GM21381 (cell line): ENCODE measurements at regions not wholly inside any gene's neighbourhood (a gene's known extent, or its start where the extent isn't known, plus 50 kb on each side); places are given as distances from the start of the nearest gene placed in this dataset.
"Not testable (repeated sequence)": the region's sequence is repeated elsewhere in the genome, so short reads cannot be mapped to it uniquely, and the experiment has no call there.

ENCODE experiments used
- ATAC-seq: cut with Tn5 transposase; IDR thresholded peaks from one replicate; pipeline ENCODE4 v1.9.1; 2021; ENCODE audit warnings: mild to moderate bottlenecking, moderate library complexity; ENCODE audit not compliant: unreplicated experiment

DNA sequence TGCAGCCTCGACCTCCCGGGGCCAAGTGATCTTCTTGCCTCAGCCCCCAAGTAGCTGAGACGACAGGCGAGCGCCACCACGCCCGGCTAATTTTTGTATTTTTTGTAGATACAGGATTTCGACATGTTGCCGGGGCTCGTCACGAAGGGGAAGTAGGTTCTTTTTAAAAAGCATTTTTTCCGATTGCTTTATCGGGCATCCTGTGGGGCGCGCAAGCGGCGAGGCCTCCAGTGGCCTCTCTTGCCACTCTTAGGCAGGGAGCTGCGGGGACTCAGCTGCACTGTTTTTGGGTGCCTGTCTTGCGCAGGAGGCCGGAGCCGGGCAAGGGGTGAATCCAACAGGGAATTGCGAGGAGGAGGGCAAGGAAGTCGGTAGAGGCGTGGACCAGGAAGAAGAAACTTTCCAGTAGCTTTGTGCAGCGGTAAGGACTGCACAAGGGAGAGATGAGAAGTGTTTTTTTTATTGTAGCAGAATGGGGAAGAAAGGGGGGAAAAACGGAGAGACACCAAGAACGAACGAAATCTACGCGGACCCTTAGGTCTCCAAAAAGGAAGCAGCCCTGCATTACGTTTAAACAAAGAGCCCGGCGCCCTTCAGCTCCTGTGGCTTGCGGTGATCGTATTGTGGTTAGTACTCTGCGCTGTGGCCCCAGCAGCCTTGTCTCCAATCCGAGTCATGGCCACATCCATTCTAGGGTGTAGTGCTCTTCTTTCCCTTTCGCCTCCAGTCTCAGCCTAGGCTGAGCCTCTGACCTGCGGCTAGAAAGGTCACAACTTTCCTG, 164.8 kb downstream of the PPIAL4G start:
- peak; percentile 65 for ATAC-seq

DNA sequence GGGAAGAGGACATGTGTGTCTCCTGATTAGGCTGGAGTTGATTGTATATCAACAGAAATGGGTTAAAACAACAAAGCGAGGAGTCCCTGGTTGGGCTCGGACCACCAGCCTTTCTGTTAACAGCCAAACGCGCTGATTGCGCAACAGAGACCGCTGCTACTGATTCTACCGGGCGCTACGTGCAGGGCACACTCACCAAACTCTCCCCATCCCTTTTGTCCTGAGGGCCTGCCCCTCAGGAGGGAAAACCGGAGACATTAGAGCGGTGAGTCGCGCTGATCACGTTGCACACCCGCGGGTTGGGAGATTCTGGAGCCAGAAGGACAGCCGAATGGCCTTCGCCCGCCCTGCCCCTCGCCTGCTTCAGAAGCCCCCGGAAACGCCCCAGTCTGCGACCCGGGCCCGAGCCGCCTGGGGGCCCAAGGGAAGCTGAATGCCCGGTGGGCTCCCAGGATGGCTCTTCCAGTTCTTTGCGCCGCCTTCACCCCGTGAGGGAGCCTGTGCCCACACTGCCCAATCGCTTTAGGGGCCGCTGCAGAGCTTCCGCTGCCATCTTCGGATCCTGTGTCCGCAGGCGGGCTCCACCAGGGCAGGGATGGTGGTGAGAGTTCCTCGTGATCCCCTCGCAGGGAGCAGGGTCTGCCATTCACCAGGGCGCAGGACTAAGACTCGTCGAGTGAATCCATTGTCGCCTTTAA, 165.4 kb upstream of the NBPF11 start:
- ATAC-seq = no peak

DNA sequence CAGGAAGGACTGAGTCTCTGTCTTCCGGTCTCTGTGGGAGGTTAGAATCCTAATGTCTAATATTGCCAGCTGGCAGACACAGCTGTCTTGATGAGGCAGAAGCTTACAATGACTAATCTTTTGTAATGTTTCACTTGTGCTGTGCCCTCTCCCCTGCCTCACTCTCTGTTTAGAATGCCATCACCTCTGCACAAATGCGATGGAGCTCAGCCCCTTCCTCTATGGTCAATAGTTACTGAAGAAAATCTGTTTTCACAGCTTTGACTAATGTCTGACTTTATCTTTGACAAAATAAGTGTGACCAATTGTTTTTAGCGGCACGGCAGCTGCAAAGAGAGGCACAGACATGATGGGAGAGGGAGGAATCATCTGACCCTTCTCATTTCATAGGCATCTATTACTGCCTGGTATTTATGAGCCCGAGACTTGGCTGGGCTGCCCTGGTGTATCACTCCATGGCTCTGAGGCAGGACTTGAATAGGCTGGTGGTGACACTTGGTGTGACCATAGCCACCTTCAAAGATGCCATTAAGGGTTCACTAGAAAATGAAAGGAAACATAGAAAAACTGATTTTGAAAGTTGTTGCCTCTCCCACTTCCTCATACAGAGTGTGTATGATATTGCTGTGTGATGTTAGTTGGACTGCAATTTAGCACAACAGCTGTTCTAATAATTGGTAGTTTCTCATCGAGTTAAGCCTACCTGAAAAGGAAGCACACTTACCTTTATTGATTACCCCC, 163.2 kb upstream of the NBPF11 start:
- peak; percentile 66 for ATAC-seq

DNA sequence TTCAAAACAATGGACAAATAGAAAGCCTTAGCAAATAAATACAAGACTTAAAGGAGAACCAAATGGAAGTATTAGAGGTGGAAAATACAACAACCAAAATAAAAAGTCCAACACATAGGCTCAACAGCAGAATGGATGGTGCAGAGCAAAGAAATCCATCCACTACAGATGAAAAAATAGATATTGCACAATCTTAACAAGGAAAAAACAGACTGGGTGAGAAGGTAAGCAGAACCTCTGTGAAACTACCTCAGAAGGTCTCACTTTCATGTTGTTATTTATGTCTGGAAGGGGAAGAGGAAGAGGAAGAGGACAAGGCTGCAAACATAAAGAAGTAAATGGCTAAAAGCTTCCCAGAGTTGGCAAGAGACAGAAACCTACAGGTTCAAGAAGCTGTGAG, 158.7 kb upstream of the NBPF11 start:
- ATAC-seq = no peak

DNA sequence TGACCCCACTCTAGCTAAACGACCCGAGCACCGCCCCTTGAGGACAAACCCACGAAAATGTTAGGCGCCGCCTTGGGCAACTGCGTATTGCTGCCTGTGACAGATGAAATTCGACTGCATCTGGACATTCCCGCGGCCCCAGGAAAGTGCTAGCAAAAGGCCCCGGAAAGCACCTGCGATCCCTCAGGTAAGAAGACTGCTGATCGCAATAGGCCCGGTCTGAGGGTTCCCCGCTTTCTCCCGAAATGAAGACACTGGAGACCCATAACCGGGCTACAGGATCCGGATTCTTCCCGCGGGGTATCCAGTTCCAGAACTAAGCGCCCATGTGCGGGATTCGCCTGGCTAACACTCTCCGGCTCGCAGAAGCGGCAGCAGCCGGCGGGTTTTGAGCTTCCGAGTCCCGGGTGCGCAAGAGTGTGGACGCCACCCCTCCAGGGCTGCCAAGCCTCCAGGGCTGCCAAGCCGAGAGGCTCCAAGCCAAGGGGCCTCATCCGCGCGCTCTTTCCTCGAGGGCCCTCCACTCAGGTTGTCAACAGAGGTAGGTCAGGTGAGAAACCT, 157.9 kb upstream of the NBPF11 start:
- no peak for ATAC-seq

DNA sequence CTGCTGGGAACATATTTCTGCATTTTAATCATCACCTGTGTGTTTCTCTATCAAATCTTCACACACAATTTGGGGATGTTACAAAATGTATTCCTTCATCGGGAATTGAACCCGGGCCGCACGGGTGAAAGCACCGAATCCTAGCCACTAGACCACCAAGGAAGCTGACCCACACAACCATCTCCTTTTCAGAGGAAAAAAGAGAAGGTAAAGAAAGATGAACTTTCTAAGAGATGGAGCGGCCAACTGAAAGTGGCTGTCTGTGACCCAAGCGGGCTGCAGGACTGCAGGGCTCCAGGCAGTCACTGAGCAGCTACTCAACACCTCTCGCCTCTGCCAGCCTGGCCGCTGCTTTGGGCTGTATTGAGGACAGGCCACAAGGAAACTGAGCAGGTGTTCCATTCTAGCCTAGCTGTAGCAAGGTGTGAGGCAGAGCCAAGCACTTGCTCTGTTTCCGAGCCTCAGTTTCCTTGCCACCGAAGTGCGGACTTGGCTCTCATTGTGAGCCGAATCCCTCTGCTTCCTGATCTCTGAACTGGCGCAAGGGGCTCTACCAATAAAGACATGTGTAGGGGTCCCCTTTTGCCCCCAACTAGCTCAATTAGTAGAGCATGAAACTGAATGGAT, 156.9 kb upstream of the NBPF11 start:
- ATAC-seq = no peak

DNA sequence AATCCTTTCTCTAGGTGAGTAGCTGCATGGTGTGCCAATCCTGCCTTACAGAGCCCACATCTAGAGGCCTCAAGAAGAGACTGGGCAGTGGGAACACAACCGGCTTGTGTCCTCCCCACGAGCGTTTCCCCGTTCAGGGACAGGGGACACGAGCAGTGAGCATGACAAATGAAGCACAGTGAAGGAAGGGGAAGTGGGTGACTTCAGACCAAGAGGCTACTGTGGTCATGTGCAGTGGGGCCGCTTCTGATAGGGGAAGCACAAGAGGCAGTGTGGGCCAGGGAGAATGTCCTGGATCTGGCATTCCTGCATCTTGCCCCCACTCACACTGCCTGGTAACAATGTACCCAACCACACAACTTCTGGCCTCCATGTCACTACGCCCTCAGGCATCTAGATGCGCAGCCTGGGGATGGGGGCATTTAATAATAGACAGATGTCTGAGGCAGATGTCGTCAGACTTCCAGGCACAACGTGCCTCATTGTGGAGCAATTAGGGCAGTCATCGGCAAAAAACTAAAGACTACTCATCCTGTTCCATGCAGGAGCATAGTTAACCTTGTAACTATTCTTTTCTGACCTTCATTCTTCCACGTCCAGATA, 155.6 kb upstream of the NBPF11 start:
- no peak for ATAC-seq

DNA sequence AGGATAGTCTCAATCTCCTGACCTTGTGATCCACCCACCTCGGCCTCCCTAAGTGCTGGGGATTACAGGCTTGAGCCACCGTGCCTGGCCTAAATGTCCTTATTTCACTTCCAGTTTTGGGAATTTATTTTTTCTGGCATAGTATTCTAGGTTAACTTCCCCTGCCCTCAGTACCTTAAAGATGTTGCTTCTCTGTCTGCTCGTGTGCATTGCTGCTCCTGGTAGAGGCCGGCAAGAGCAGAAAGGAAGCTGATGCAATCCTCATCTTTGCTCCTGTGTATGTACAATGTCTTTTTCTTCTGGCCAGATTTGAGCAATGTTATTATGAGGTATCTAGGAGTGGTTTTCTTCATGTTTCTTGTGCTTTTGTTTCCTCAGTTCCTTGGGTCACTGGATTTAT, 152.9 kb upstream of the NBPF11 start:
- not testable (repeated sequence) for ATAC-seq

DNA sequence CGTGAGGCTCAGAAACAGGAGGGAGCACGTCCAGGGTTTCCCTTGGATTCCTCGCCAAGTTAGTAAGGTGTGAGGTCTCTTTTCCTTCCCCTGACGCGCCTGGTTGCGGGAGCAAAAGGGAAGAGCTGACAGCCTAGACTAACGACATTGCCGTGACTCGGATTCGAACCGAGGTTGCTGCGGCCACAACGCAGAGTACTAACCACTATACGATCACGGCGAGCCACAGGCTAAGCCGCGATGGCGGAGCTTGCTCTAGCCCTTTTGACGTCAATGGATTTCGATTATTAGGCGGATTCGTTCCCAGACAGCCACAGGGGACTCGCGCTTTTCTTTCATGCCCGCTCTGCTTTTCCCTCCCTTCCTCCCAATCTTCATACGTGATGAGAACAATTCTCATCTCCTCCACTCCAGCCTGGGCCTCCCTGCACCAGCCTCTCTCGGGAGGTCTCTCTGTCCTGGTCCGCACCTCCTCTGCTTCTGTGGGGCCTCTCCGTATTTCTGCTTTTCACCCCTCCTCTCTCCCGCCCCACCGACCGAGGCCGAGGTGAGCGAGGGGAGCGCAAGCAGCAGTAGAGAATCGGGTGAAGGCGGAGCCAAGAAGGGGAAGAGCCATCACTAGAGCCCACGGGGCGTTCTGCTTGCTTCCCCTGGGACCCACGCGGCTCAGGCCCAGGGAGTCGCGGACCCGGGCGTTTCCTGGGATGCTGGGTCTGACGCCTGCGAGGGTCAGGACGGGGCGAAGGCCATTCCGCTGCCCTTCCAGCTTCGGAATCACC, 150.7 kb upstream of the NBPF11 start:
- peak; percentile 70 for ATAC-seq

DNA sequence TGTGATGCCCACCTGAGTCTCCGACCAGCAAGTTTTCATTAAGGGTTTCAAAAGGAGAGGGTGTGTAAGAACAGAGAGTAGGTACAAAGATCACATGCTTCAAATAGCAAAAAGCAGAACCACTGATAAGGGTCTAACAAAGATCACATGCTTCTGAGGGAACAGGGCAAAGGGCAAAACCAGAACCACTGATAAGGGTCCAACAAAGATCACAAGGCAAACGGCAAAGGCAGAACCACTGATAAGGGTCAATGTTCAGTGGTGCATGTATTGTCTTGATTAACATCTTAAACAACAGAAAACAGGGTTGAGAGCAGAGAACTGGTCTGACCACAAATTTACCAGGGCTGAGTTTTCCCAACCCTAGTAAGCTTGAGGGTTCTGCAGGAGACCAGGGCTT, 145.8 kb upstream of the NBPF11 start:
- not testable (repeated sequence) for ATAC-seq

DNA sequence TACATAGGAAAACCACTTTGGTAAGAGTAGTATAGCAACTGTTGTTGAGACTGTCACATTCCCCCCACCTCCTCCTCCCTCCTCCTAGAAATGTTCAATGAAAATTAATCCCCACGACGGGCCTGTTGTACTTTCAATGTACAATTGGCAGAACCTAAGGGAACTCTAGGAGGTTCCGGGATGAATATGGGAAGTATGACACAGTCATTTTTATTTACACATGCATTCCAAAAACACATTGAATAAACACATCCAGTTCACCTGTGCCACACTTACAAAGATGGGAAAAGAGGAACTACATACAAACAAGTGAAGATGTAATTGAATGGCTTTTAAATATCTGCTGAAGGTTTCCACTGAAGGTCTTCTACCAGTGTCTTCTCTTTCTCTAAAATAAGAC, 144.4 kb upstream of the NBPF11 start:
- no peak for ATAC-seq

DNA sequence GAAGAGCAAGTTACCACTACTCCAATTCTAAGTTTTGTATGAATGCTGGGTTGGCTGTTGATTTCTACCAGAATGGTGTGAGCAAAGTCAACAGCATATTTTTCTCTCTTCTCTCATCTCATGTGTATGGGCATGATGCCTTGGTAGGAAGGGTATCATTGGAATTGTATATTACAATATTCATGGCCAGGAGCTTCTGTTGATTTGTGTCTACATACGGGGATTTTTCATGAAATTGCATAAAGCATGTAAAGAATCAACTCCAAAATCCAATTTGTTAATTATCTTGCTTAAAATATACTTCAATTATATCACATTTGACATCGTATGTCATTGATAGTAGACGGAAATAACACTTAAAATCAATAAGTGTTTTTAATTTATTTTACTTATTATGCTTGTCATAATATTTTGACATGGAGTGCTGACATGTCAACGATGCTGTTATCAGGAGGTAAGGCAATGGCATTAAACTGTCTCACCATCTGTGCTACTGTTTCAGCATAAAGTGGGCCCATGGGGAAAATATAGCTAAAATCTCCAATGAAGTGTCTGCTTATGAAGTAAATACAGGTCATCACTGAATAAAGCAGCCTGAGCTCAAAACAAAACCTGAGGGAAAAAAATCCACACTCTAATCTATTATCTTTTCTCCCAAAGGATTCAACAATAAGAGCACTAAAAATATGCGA, 142.2 kb upstream of the NBPF11 start:
- ATAC-seq = no peak

DNA sequence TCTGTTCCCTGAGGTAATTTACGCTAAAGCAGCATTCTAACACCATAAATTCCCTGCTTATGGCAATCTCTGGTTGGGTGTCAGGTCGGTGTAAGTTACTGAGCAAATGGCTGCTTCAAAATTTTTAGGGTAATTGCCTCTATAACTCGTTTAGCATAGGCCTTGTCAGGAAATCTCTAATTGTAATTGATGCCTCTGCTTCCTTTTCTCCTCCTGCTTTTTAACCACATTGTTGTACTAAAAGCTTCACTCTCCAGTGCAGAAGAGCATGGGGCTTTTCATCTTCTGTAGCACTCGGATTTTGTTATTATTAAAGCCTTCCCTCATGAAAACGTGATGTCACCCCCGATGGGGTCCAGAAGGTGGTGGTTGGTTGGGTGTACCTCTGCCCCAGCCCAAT, 141.6 kb upstream of the NBPF11 start:
- ATAC-seq = no peak

DNA sequence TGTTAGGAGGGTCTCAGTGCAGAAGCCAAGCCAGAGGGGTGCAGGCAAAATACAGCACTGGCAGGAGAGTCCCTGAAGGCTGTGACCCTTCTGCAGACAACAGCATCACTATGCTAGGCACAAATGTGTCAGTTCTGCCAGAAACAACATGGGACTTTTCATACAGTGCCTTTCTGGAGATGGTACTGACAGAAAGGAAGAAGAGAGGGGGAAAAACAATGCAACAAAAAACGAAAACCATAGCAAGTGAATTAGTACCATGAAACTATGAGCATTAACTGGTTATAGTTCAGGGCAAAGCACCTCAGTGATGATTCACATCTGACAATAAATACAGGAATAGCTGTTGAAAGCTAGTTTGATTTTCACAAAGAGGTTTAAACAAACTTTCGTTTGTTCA, 140.8 kb upstream of the NBPF11 start:
- no peak for ATAC-seq

DNA sequence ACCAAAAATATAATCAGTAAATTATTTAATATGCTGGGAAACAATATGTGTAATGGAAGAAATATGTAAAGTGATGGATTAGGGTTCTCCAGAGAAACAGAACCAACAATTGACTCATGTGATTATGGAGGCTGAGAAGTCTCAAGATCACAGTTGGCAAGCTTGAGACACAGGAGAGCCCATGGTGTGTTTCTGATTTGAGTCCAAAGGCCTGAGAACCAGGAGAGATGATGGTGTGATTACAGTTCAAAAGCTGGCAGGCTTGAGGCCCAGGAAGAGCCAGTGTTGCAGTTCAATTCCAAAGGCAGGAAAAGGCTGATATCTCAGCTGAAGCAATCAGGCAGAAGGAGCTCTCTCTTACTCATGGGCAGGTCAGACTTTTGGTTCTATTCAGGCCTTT, 138.8 kb upstream of the NBPF11 start:
- no peak for ATAC-seq

DNA sequence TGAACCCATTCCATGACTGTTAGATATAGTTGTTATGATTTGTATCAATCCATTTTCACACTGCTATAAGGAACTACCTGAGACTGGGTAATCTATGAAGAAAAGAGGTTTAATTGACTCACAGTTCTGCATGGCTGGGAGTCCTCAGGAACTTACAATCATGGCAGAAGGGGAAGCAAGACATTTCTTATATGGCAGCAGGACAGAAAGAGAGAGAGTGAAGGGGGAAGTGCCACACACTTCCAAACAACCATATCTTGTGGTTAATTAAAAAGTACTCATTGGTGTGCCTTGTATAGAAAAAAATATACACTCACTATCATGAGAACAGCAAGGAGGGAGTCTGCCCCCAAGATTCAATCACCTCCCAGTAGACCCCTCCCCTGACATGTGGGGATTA, 137.6 kb upstream of the NBPF11 start:
- no peak for ATAC-seq

DNA sequence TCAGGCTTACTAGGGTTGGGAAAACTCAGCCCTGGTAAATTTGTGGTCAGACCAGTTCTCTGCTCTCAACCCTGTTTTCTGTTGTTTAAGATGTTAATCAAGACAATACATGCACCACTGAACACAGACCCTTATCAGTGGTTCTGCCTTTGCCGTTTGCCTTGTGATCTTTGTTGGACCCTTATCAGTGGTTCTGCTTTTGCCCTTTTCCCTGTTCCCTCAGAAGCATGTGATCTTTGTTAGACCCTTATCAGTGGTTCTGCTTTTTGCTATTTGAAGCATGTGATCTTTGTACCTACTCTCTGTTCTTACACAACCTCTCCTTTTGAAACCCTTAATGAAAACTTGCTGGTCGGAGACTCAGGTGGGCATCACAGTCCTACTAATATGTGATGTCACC, 133.9 kb upstream of the NBPF11 start:
- ATAC-seq = not testable (repeated sequence)

DNA sequence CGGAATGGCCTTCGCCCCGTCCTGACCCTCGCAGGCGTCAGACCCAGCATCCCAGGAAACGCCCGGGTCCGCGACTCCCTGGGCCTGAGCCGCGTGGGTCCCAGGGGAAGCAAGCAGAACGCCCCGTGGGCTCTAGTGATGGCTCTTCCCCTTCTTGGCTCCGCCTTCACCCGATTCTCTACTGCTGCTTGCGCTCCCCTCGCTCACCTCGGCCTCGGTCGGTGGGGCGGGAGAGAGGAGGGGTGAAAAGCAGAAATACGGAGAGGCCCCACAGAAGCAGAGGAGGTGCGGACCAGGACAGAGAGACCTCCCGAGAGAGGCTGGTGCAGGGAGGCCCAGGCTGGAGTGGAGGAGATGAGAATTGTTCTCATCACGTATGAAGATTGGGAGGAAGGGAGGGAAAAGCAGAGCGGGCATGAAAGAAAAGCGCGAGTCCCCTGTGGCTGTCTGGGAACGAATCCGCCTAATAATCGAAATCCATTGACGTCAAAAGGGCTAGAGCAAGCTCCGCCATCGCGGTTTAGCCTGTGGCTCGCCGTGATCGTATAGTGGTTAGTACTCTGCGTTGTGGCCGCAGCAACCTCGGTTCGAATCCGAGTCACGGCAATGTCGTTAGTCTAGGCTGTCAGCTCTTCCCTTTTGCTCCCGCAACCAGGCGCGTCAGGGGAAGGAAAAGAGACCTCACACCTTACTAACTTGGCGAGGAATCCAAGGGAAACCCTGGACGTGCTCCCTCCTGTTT, 128.9 kb upstream of the NBPF11 start:
- ATAC-seq = peak; percentile 73
